WERI-Rb-1 (cell line): ENCODE measurements at regions not wholly inside any gene's neighbourhood (a gene's known extent, or its start where the extent isn't known, plus 50 kb on each side); places are given as distances from the start of the nearest gene placed in this dataset.
A peak's percentile ranks its signal among the peaks of the same experiment; 100 is the strongest.

ENCODE experiments used
- DNase-seq: peaks from one replicate; pipeline ENCODE4 v3.0.0-alpha.2; 2020
- H3K27ac ChIP-seq: fragments of 250-450 bp; sonication (Bioruptor Pico); 2 replicates; pipeline ENCODE4 v1.5.1; 2020; ENCODE audit warnings: mild to moderate bottlenecking, moderate library complexity
- H3K27me3 ChIP-seq: fragments of 250-450 bp; sonication (Bioruptor Pico); 2 replicates; pipeline ENCODE4 v1.5.1; 2021; ENCODE audit warnings: mild to moderate bottlenecking, low read depth, moderate library complexity; ENCODE audit not compliant: insufficient read depth, severe bottlenecking
- H3K36me3 ChIP-seq: fragments of 250-450 bp; sonication (Bioruptor Pico); 2 replicates; pipeline ENCODE4 v1.5.1; 2020; ENCODE audit warnings: mild to moderate bottlenecking, moderate library complexity
- H3K4me3 ChIP-seq: 2 replicates; pipeline ENCODE4 v1.5.1; 2011; ENCODE audit warnings: low read depth, mild to moderate bottlenecking, control low read depth, low read length
- H3K9me3 ChIP-seq: fragments of 250-450 bp; sonication (Bioruptor Pico); 2 replicates; pipeline ENCODE4 v1.5.1; 2021; ENCODE audit warnings: mild to moderate bottlenecking, moderate library complexity; ENCODE audit not compliant: severe bottlenecking
- TF ChIP-seq, protein P1 (sequence below): IDR thresholded peaks from 2 replicates; pipeline ENCODE4 v1.5.1; 2011; ENCODE audit warnings: low read depth, mild to moderate bottlenecking, control low read depth, inconsistent platforms, low read length

GRCh38 chr9:25990376-25990775, 312.1 kb upstream of the TUSC1 start:
- Histone ChIP-seq H3K9me3 (no peaks in the 10 kb centered on the region), H3K36me3 (no peaks in the 10 kb centered on the region), H3K27ac (no peak overlapping the region), H3K27me3 (peaks cover 17% of the 10 kb centered on the region), H3K4me3 (no peak overlapping the region)
- DNase-seq, result no peak
- TF ChIP-seq, protein P1, sequence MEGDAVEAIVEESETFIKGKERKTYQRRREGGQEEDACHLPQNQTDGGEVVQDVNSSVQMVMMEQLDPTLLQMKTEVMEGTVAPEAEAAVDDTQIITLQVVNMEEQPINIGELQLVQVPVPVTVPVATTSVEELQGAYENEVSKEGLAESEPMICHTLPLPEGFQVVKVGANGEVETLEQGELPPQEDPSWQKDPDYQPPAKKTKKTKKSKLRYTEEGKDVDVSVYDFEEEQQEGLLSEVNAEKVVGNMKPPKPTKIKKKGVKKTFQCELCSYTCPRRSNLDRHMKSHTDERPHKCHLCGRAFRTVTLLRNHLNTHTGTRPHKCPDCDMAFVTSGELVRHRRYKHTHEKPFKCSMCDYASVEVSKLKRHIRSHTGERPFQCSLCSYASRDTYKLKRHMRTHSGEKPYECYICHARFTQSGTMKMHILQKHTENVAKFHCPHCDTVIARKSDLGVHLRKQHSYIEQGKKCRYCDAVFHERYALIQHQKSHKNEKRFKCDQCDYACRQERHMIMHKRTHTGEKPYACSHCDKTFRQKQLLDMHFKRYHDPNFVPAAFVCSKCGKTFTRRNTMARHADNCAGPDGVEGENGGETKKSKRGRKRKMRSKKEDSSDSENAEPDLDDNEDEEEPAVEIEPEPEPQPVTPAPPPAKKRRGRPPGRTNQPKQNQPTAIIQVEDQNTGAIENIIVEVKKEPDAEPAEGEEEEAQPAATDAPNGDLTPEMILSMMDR, result no peak

DNA sequence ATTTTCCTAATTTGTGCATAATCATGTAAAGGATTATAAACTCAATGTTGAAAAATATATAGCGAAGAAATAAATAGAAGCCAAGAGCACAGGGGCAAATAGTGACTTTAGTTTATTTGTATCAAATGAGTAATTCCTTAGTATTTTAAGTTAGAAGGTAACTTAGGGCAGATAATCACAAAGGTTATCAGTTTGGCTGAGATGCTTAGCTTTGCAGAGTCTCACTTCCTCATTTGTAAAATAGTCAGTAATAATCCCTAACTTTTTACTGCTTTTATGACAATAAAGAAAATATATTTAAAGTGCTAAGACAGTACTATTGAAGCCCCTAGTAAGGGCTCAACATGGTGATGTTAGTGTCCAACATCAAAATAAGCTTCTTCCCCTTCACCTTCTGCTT, 297.4 kb upstream of the TUSC1 start:
- Histone ChIP-seq H3K9me3 (no peaks in the 10 kb centered on the region), H3K27ac (no peak overlapping the region), H3K36me3 (no peaks in the 10 kb centered on the region), H3K27me3 (peaks cover 25% of the 10 kb centered on the region), H3K4me3 (no peak overlapping the region)
- TF ChIP-seq, protein P1, result no peak
- no peak for DNase-seq

GRCh38 chr9:25964239-25964638, 286.0 kb upstream of the TUSC1 start:
- Histone ChIP-seq H3K4me3 (no peak overlapping the region), H3K27me3 (peaks cover 24% of the 10 kb centered on the region), H3K9me3 (no peaks in the 10 kb centered on the region), H3K27ac (no peak overlapping the region), H3K36me3 (no peaks in the 10 kb centered on the region)
- TF ChIP-seq, protein P1, result peak; percentile 75
- peak; percentile 53 for DNase-seq

- Histone ChIP-seq H3K36me3 (no peaks in the 10 kb centered on the region), H3K27ac (no peak overlapping the region), H3K9me3 (no peaks in the 10 kb centered on the region), H3K27me3 (peaks cover 23% of the 10 kb centered on the region), H3K4me3 (no peak overlapping the region)
- TF ChIP-seq, protein P1, result no peak
- DNase-seq, result no peak
Observed at GRCh38 chr9:25960178-25960577, 281.9 kb upstream of the TUSC1 start.

- Histone ChIP-seq H3K27ac (no peak overlapping the region), H3K9me3 (no peaks in the 10 kb centered on the region), H3K4me3 (no peak overlapping the region), H3K36me3 (no peaks in the 10 kb centered on the region), H3K27me3 (peaks cover 23% of the 10 kb centered on the region)
- DNase-seq, result no peak
- TF ChIP-seq, protein P1, result no peak
Observed at GRCh38 chr9:25954209-25954608, 276.0 kb upstream of the TUSC1 start.

DNA sequence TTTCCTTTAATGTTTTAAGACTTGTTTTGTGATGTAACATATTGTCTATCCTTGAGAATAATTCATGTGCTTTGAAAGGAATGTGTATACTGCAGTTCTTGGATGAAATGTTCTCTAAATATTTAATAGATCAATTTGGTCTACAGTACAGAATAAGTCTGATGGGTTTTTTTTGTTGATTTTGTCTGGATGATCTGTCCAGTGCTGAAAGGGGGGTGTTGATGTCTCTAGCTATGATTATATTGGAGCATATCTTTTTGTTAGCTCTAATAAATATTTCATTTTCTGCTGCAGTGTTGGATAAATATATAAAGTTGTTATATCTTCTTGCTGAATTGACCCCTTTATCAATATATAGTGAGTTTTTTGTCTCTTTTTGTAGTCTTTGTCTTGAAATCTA, 269.9 kb upstream of the TUSC1 start:
- TF ChIP-seq, protein P1, result no peak
- peaks cover 10% of the 10 kb centered on the region for H3K27me3 ChIP-seq
- DNase-seq, result no peak
- H3K4me3 ChIP-seq, result no peak overlapping the region
- H3K36me3 ChIP-seq, result no peaks in the 10 kb centered on the region
- no peaks in the 10 kb centered on the region for H3K9me3 ChIP-seq
- no peak overlapping the region for H3K27ac ChIP-seq
